ENCODE measurements at regions not wholly inside any gene's neighbourhood (a gene's known extent, or its start where the extent isn't known, plus 50 kb on each side); places are given as distances from the start of the nearest gene placed in this dataset.

GRCh38 chr15:96974761-96975160 is 644.3 kb downstream of the NR2F2 start:
- BruUV-seq (replicated peaks) = no TSS peak
- H3K4me1 ChIP-seq (ENCODE audit: control insufficient read depth, insufficient read depth, low read length) = no peaks in the 10 kb centered on the region
- H3K79me1 ChIP-seq (ENCODE audit: low read depth in 1 of 2, low read length in 2 of 2) = no peaks in the 10 kb centered on the region
- H2BK120ac ChIP-seq (ENCODE audit: low read depth, low read length) = no peak overlapping the region
- no peak overlapping the region for H3K4ac ChIP-seq (ENCODE audit: low read depth, low read length)
- H3K4me3 ChIP-seq (ENCODE audit: insufficient read depth, low read depth, low read length) = no peak overlapping the region
- H3K18ac ChIP-seq (ENCODE audit: low read depth, low read length) = no peak overlapping the region
- no peak overlapping the region for H4K5ac ChIP-seq (ENCODE audit: low read depth, low read length)
- H3K14ac ChIP-seq (replicated peaks; ENCODE audit: low read depth, low read length) = no peak overlapping the region
- CTCF ChIA-PET = no interaction called here
- no peak overlapping the region for H3K9ac ChIP-seq (ENCODE audit: low read depth, low read length)
- ATAC-seq (ENCODE audit: low read depth) (no peak), DNase-seq (no peak)
- no peaks in the 10 kb centered on the region for H3K27me3 ChIP-seq (ENCODE audit: control insufficient read depth, insufficient read depth, low read length)
- no peaks in the 10 kb centered on the region for H4K20me1 ChIP-seq (ENCODE audit: insufficient read depth, low read length)
- no peak overlapping the region for H2BK20ac ChIP-seq (ENCODE audit: low read depth, low read length)
- H3K9me3 ChIP-seq (ENCODE audit: control insufficient read depth, insufficient read depth, low read length) = peaks cover 16% of the 10 kb centered on the region
- POLR2A ChIA-PET (ENCODE audit: unreplicated experiment) = no interaction called here
- H3K23ac ChIP-seq (ENCODE audit: low read depth, low read length) = no peak overlapping the region
- H2AFZ ChIP-seq (replicated peaks; ENCODE audit: low read length, poor library complexity) = no peak overlapping the region
- TF ChIP-seq MXI1 (IDR thresholded peaks at IDR 0.05; ENCODE audit: borderline replicate concordance, low read depth, low read length) (no peak), BHLHE40 (IDR thresholded peaks at IDR 0.05; ENCODE audit: low read depth, low read length) (no peak), RFX5 (IDR thresholded peaks at IDR 0.05; ENCODE audit: low read depth, low read length) (no peak), RAD21 (IDR thresholded peaks at IDR 0.05; ENCODE audit: low read length) (no peak), CEBPB (IDR thresholded peaks at IDR 0.05; ENCODE audit: low read depth, low read length) (no peak), SMC3 (IDR thresholded peaks at IDR 0.05; ENCODE audit: low read depth, low read length) (no peak), FOS (IDR thresholded peaks at IDR 0.05; ENCODE audit: low read depth, low read length) (no peak), CHD1 (IDR thresholded peaks at IDR 0.05; ENCODE audit: low read depth, low read length) (no peak), MAZ (IDR thresholded peaks at IDR 0.05; ENCODE audit: borderline replicate concordance, low read depth, low read length) (no peak), RCOR1 (IDR thresholded peaks at IDR 0.05; ENCODE audit: insufficient replicate concordance, low read length) (no peak), NFE2L2 (IDR thresholded peaks at IDR 0.05; ENCODE audit: low read depth, low read length) (no peak), POLR2A (IDR thresholded peaks at IDR 0.05; ENCODE audit: low read depth, low read length) (no peak), MAFK (IDR thresholded peaks at IDR 0.05; ENCODE audit: low read depth, low read length) (no peak)
- TF ChIP-seq, protein P1, sequence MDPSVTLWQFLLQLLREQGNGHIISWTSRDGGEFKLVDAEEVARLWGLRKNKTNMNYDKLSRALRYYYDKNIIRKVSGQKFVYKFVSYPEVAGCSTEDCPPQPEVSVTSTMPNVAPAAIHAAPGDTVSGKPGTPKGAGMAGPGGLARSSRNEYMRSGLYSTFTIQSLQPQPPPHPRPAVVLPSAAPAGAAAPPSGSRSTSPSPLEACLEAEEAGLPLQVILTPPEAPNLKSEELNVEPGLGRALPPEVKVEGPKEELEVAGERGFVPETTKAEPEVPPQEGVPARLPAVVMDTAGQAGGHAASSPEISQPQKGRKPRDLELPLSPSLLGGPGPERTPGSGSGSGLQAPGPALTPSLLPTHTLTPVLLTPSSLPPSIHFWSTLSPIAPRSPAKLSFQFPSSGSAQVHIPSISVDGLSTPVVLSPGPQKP (IDR thresholded peaks at IDR 0.05; ENCODE audit: borderline replicate concordance, low read depth, low read length) = no peak
- TF ChIP-seq, protein P2, sequence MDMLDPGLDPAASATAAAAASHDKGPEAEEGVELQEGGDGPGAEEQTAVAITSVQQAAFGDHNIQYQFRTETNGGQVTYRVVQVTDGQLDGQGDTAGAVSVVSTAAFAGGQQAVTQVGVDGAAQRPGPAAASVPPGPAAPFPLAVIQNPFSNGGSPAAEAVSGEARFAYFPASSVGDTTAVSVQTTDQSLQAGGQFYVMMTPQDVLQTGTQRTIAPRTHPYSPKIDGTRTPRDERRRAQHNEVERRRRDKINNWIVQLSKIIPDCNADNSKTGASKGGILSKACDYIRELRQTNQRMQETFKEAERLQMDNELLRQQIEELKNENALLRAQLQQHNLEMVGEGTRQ (IDR thresholded peaks at IDR 0.05; ENCODE audit: low read depth, low read length) = no peak
- TF ChIP-seq, protein P3, sequence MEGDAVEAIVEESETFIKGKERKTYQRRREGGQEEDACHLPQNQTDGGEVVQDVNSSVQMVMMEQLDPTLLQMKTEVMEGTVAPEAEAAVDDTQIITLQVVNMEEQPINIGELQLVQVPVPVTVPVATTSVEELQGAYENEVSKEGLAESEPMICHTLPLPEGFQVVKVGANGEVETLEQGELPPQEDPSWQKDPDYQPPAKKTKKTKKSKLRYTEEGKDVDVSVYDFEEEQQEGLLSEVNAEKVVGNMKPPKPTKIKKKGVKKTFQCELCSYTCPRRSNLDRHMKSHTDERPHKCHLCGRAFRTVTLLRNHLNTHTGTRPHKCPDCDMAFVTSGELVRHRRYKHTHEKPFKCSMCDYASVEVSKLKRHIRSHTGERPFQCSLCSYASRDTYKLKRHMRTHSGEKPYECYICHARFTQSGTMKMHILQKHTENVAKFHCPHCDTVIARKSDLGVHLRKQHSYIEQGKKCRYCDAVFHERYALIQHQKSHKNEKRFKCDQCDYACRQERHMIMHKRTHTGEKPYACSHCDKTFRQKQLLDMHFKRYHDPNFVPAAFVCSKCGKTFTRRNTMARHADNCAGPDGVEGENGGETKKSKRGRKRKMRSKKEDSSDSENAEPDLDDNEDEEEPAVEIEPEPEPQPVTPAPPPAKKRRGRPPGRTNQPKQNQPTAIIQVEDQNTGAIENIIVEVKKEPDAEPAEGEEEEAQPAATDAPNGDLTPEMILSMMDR (conservative IDR thresholded peaks at IDR 0.05; ENCODE audit: low read depth, low read length) = no peak
- H2BK5ac ChIP-seq (ENCODE audit: low read depth, low read length, poor library complexity, severe bottlenecking) = no peak overlapping the region
- H3K4me2 ChIP-seq (ENCODE audit: low read depth, low read length) = no peak overlapping the region
- intact Hi-C loops (cut with micrococcal nuclease) = no loop called here
- no peak overlapping the region for H2AK9ac ChIP-seq (replicated peaks; ENCODE audit: low read depth, low read length, poor library complexity)
- no peak overlapping the region for H2AK5ac ChIP-seq (ENCODE audit: low read depth, low read length)
- no peak overlapping the region for H3K56ac ChIP-seq (ENCODE audit: extremely low read depth, insufficient read depth, low read length)
- dilution Hi-C loops (cut with HindIII; ENCODE audit: low sequenced_read_pairs, unreplicated experiment) = no loop called here
- no peak overlapping the region for H4K8ac ChIP-seq (ENCODE audit: low read depth in 2 of 2, low read length in 2 of 2)
- no peak overlapping the region for H4K91ac ChIP-seq (ENCODE audit: insufficient read depth, low read depth, low read length)
- H3K27ac ChIP-seq (ENCODE audit: insufficient read depth, low read length) = no peak overlapping the region
- no peaks in the 10 kb centered on the region for H3K9me1 ChIP-seq (ENCODE audit: insufficient read depth, low read length)
- H3K36me3 ChIP-seq (ENCODE audit: control insufficient read depth, insufficient read depth, low read length) = no peaks in the 10 kb centered on the region
- H2BK15ac ChIP-seq (ENCODE audit: low read depth, low read length) = no peak overlapping the region
- in situ Hi-C loops (cut with MboI; ENCODE audit: low sequenced_read_pairs) = no loop called here

All from IMR-90 (cell line).